IMR-90 (cell line): ENCODE measurements at regions not wholly inside any gene's neighbourhood (a gene's known extent, or its start where the extent isn't known, plus 50 kb on each side); places are given as distances from the start of the nearest gene placed in this dataset.

Source experiments
- ATAC-seq: fragments of 200-7000 bp; cut with Tn5 transposase; 2 replicates; pipeline ENCODE4 v1.9.1; 2020; ENCODE audit warnings: low read depth, mild to moderate bottlenecking, moderate library complexity
- BruUV-seq: library from RNA; stranded (reverse); fragments of 400-500 nt; replicated peaks from 2 replicates; lab custom pipeline; 2021; lab: Mats Ljungman, UMichigan
- CTCF ChIA-PET: fragments of 300-600 bp; formaldehyde crosslinking; extraction: SDS; loops from one replicate; lab custom pipeline; 2021; ENCODE audit warnings: antibody characterized with exemption; lab: Yijun Ruan, JAX
- POLR2A ChIA-PET: fragments of 300-600 bp; sonication (Branson Sonifier 250); formaldehyde crosslinking; loops from one replicate; lab custom pipeline; 2022; ENCODE audit warnings: antibody characterized with exemption; ENCODE audit not compliant: unreplicated experiment; lab: Charles Lee
- DNase-seq: peaks from one replicate; pipeline ENCODE4 v3.0.0; 2013
- H2AFZ ChIP-seq: replicated peaks from 2 replicates; pipeline ENCODE3; 2013; ENCODE audit warnings: low read length, mild to moderate bottlenecking; ENCODE audit not compliant: poor library complexity
- H2AK5ac ChIP-seq: 2 replicates; pipeline ENCODE4 v1.6.1; 2013; ENCODE audit warnings: low read depth, low read length, inconsistent platforms
- H2AK9ac ChIP-seq: replicated peaks from 2 replicates; pipeline ENCODE3; 2013; ENCODE audit warnings: mild to moderate bottlenecking, low read depth, low read length, moderate library complexity; ENCODE audit not compliant: poor library complexity
- H2BK120ac ChIP-seq: 2 replicates; pipeline ENCODE4 v1.6.1; 2013; ENCODE audit warnings: low read depth, low read length, inconsistent platforms
- H2BK15ac ChIP-seq: 3 replicates; pipeline ENCODE4 v1.6.1; 2013; ENCODE audit warnings: low read depth, low read length, inconsistent platforms
- H2BK20ac ChIP-seq: 2 replicates; pipeline ENCODE4 v1.6.1; 2013; ENCODE audit warnings: low read depth, mild to moderate bottlenecking, inconsistent platforms, low read length, moderate library complexity
- H2BK5ac ChIP-seq: 2 replicates; pipeline ENCODE4 v1.6.1; 2013; ENCODE audit warnings: mild to moderate bottlenecking, low read depth, low read length, inconsistent platforms; ENCODE audit not compliant: poor library complexity, severe bottlenecking
- H3K14ac ChIP-seq: replicated peaks from 2 replicates; pipeline ENCODE4 v1.6.1; 2013; ENCODE audit warnings: low read depth, low read length, inconsistent platforms
- H3K18ac ChIP-seq: 2 replicates; pipeline ENCODE4 v1.6.1; 2013; ENCODE audit warnings: low read depth, low read length, control low read depth
- H3K23ac ChIP-seq: 2 replicates; pipeline ENCODE4 v1.6.1; 2013; ENCODE audit warnings: low read depth, low read length, inconsistent platforms
- H3K27ac ChIP-seq: 2 replicates; pipeline ENCODE4 v1.5.1; 2013; ENCODE audit warnings: mild to moderate bottlenecking, control low read depth, low read length; ENCODE audit not compliant: insufficient read depth
- H3K27me3 ChIP-seq: 2 replicates; pipeline ENCODE4 v1.6.1; 2013; ENCODE audit warnings: low read length; ENCODE audit not compliant: control insufficient read depth, insufficient read depth
- H3K36me3 ChIP-seq: 2 replicates; pipeline ENCODE4 v1.6.1; 2013; ENCODE audit warnings: low read length, mixed read lengths; ENCODE audit not compliant: control insufficient read depth, insufficient read depth
- H3K4ac ChIP-seq: 2 replicates; pipeline ENCODE4 v1.6.1; 2013; ENCODE audit warnings: low read depth, low read length, inconsistent platforms
- H3K4me1 ChIP-seq: 2 replicates; pipeline ENCODE4 v1.6.1; 2013; ENCODE audit warnings: low read length, mixed read lengths; ENCODE audit not compliant: control insufficient read depth, insufficient read depth
- H3K4me2 ChIP-seq: 2 replicates; pipeline ENCODE4 v1.6.1; 2013; ENCODE audit warnings: low read depth, mild to moderate bottlenecking, control low read depth, low read length, moderate library complexity
- H3K4me3 ChIP-seq: 2 replicates; pipeline ENCODE4 v1.5.1; 2013; ENCODE audit warnings: low read depth, mild to moderate bottlenecking, control low read depth, low read length, moderate library complexity; ENCODE audit not compliant: insufficient read depth
- H3K56ac ChIP-seq: 2 replicates; pipeline ENCODE4 v1.6.1; 2013; ENCODE audit warnings: low read length, inconsistent platforms; ENCODE audit not compliant: insufficient read depth; ENCODE audit errors: extremely low read depth
- H3K79me1 ChIP-seq, 2 experiments: 2 replicates each; pipeline ENCODE4 v1.6.1; 2013; ENCODE audit warnings: low read length in 2 of 2, inconsistent platforms in 1 of 2, low read depth in 1 of 2
- H3K9ac ChIP-seq: 2 replicates; pipeline ENCODE4 v1.6.1; 2013; ENCODE audit warnings: low read depth, low read length, control low read depth
- H3K9me1 ChIP-seq: 2 replicates; pipeline ENCODE4 v1.6.1; 2013; ENCODE audit warnings: low read length, inconsistent platforms; ENCODE audit not compliant: insufficient read depth
- H3K9me3 ChIP-seq: 2 replicates; pipeline ENCODE4 v1.6.1; 2013; ENCODE audit warnings: low read length; ENCODE audit not compliant: control insufficient read depth, insufficient read depth
- H4K20me1 ChIP-seq: 2 replicates; pipeline ENCODE4 v1.6.1; 2013; ENCODE audit warnings: low read length, inconsistent platforms; ENCODE audit not compliant: insufficient read depth
- H4K5ac ChIP-seq: 2 replicates; pipeline ENCODE4 v1.6.1; 2013; ENCODE audit warnings: mild to moderate bottlenecking, low read depth, low read length, control low read depth
- H4K8ac ChIP-seq, 2 experiments: 2 replicates each; pipeline ENCODE4 v1.6.1; 2013; ENCODE audit warnings: low read depth in 2 of 2, low read length in 2 of 2, control low read depth in 1 of 2, inconsistent platforms in 1 of 2
- H4K91ac ChIP-seq: 2 replicates; pipeline ENCODE4 v1.6.1; 2013; ENCODE audit warnings: low read depth, low read length, inconsistent platforms; ENCODE audit not compliant: insufficient read depth
- BHLHE40 ChIP-seq: fragments of 150-350 bp; IDR thresholded peaks from 2 replicates; pipeline ENCODE4 v1.6.1; 2016; ENCODE audit warnings: mild to moderate bottlenecking, low read depth, low read length
- CEBPB ChIP-seq: IDR thresholded peaks from 2 replicates; pipeline ENCODE4 v1.6.1; 2012; ENCODE audit warnings: low read depth, low read length, improper control_type of control experiment
- CHD1 ChIP-seq: IDR thresholded peaks from 2 replicates; pipeline ENCODE4 v1.6.1; 2012; ENCODE audit warnings: low read depth, low read length, improper control_type of control experiment
- CTCF ChIP-seq: conservative IDR thresholded peaks from 2 replicates; pipeline ENCODE4 v1.5.1; 2012; ENCODE audit warnings: mild to moderate bottlenecking, low read depth, low read length, improper control_type of control experiment
- FOS ChIP-seq: fragments of 150-350 bp; IDR thresholded peaks from 2 replicates; pipeline ENCODE4 v1.6.1; 2016; ENCODE audit warnings: low read depth, low read length
- MAFK ChIP-seq: IDR thresholded peaks from 2 replicates; pipeline ENCODE4 v1.6.1; 2012; ENCODE audit warnings: low read depth, low read length, improper control_type of control experiment
- MAZ ChIP-seq: IDR thresholded peaks from 2 replicates; pipeline ENCODE4 v1.6.1; 2012; ENCODE audit warnings: low read depth, mild to moderate bottlenecking, low read length, improper control_type of control experiment, moderate library complexity, borderline replicate concordance
- MXI1 ChIP-seq: IDR thresholded peaks from 2 replicates; pipeline ENCODE4 v1.6.1; 2012; ENCODE audit warnings: low read depth, mild to moderate bottlenecking, low read length, moderate library complexity, borderline replicate concordance
- NFE2L2 ChIP-seq: fragments of 150-350 bp; IDR thresholded peaks from 2 replicates; pipeline ENCODE4 v1.6.1; 2016; ENCODE audit warnings: low read depth, mild to moderate bottlenecking, low read length
- POLR2A ChIP-seq: IDR thresholded peaks from 2 replicates; pipeline ENCODE4 v1.6.1; 2012; ENCODE audit warnings: mild to moderate bottlenecking, low read depth, low read length
- RAD21 ChIP-seq: IDR thresholded peaks from 2 replicates; pipeline ENCODE4 v1.6.1; 2012; ENCODE audit warnings: low read length, improper control_type of control experiment
- RCOR1 ChIP-seq: IDR thresholded peaks from 2 replicates; pipeline ENCODE4 v1.6.1; 2012; ENCODE audit warnings: mild to moderate bottlenecking, low read length, improper control_type of control experiment; ENCODE audit not compliant: insufficient replicate concordance
- RFX5 ChIP-seq: IDR thresholded peaks from 2 replicates; pipeline ENCODE4 v1.8.0; 2012; ENCODE audit warnings: low read depth, mild to moderate bottlenecking, low read length, moderate library complexity
- SMC3 ChIP-seq: fragments of 150-350 bp; IDR thresholded peaks from 2 replicates; pipeline ENCODE4 v1.6.1; 2016; ENCODE audit warnings: low read depth, mild to moderate bottlenecking, antibody characterized with exemption, low read length, moderate library complexity
- WGBS, 2 experiments: methylation state at CpG; one replicate each; pipeline versions ENCODE4 v1.1.5 to v1.1.7; 2013; ENCODE audit warnings: missing lambda C conversion rate in 2 of 2; ENCODE audit not compliant: insufficient read length in 1 of 2; ENCODE audit errors: extremely low coverage in 2 of 2; 5-methylcytosine and 5-hydroxymethylcytosine counted together
- dilution Hi-C: fragments of 300-500 bp; cut with HindIII; formaldehyde crosslinking; loops from one replicate; pipeline ENCODE4 v1.14.3; 2018; ENCODE audit warnings: low sequenced_read_pairs; ENCODE audit not compliant: unreplicated experiment
- in situ Hi-C: fragments of 300-500 bp; cut with MboI; formaldehyde crosslinking; loops from 3 replicates; pipeline ENCODE4 v1.14.3; 2019; ENCODE audit warnings: low sequenced_read_pairs, inconsistent platforms, mixed read lengths
- intact Hi-C: fragments of 100-400 bp; cut with micrococcal nuclease; formaldehyde crosslinking; loops from 2 replicates; pipeline ENCODE4 v1.10.0; 2022
- TF ChIP-seq, protein P1 (sequence below): fragments of 150-350 bp; IDR thresholded peaks from 2 replicates; pipeline ENCODE4 v1.6.1; 2017; ENCODE audit warnings: mild to moderate bottlenecking, antibody characterized with exemption, low read length, low read depth
- TF ChIP-seq, protein P2 (sequence below): fragments of 150-350 bp; IDR thresholded peaks from 2 replicates; pipeline ENCODE4 v1.6.1; 2016; ENCODE audit warnings: low read depth, mild to moderate bottlenecking, low read length, moderate library complexity, borderline replicate concordance

GRCh38 chr3:23114432-23114831, 88.7 kb upstream of the UBE2E2 start:
- no peak overlapping the region for H3K9ac ChIP-seq
- H4K8ac ChIP-seq: no peak overlapping the region
- ChIA-PET CTCF (no interaction called here), POLR2A (no interaction called here)
- H3K4me2 ChIP-seq: no peak overlapping the region
- H3K4me1 ChIP-seq: no peaks in the 10 kb centered on the region
- no peak overlapping the region for H3K27ac ChIP-seq
- whole genome bisulfite sequencing, 2 experiments: no CpG with 5 or more reads among the region's 2 CpGs
- DNase-seq (no peak), ATAC-seq (no peak)
- intact Hi-C loops: no loop called here
- no peak overlapping the region for H4K91ac ChIP-seq
- no peaks in the 10 kb centered on the region for H4K20me1 ChIP-seq
- peaks cover 8% of the 10 kb centered on the region for H3K27me3 ChIP-seq
- H3K56ac ChIP-seq: no peak overlapping the region
- dilution Hi-C loops: no loop called here
- H2BK15ac ChIP-seq: no peak overlapping the region
- H3K23ac ChIP-seq: no peak overlapping the region
- H2BK120ac ChIP-seq: no peak overlapping the region
- H3K4ac ChIP-seq: no peak overlapping the region
- H2AK9ac ChIP-seq: no peak overlapping the region
- H3K36me3 ChIP-seq: no peaks in the 10 kb centered on the region
- H3K14ac ChIP-seq: no peak overlapping the region
- H2BK5ac ChIP-seq: no peak overlapping the region
- no peak overlapping the region for H3K18ac ChIP-seq
- BruUV-seq: no TSS peak
- no peak overlapping the region for H2BK20ac ChIP-seq
- no peak overlapping the region for H2AK5ac ChIP-seq
- H3K9me1 ChIP-seq: no peaks in the 10 kb centered on the region
- TF ChIP-seq, protein P1, sequence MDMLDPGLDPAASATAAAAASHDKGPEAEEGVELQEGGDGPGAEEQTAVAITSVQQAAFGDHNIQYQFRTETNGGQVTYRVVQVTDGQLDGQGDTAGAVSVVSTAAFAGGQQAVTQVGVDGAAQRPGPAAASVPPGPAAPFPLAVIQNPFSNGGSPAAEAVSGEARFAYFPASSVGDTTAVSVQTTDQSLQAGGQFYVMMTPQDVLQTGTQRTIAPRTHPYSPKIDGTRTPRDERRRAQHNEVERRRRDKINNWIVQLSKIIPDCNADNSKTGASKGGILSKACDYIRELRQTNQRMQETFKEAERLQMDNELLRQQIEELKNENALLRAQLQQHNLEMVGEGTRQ: no peak
- TF ChIP-seq MAFK: no peak
- TF ChIP-seq RFX5: no peak
- no peak for TF ChIP-seq BHLHE40
- TF ChIP-seq FOS: no peak
- no peak for TF ChIP-seq MXI1
- no peak for TF ChIP-seq POLR2A
- no peak for TF ChIP-seq CHD1
- no peak for TF ChIP-seq RCOR1
- no peak for TF ChIP-seq CEBPB
- TF ChIP-seq RAD21: no peak
- no peak for TF ChIP-seq MAZ
- no peak for TF ChIP-seq SMC3
- TF ChIP-seq, protein P2, sequence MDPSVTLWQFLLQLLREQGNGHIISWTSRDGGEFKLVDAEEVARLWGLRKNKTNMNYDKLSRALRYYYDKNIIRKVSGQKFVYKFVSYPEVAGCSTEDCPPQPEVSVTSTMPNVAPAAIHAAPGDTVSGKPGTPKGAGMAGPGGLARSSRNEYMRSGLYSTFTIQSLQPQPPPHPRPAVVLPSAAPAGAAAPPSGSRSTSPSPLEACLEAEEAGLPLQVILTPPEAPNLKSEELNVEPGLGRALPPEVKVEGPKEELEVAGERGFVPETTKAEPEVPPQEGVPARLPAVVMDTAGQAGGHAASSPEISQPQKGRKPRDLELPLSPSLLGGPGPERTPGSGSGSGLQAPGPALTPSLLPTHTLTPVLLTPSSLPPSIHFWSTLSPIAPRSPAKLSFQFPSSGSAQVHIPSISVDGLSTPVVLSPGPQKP: no peak
- TF ChIP-seq NFE2L2: no peak
- TF ChIP-seq CTCF: no peak
- H4K5ac ChIP-seq: no peak overlapping the region
- H3K79me1 ChIP-seq: no peaks in the 10 kb centered on the region
- no peak overlapping the region for H2AFZ ChIP-seq
- no peak overlapping the region for H3K4me3 ChIP-seq
- no peaks in the 10 kb centered on the region for H3K9me3 ChIP-seq
- in situ Hi-C loops: no loop called here
